A673 (cell line): ENCODE measurements at regions not wholly inside any gene's neighbourhood (a gene's known extent, or its start where the extent isn't known, plus 50 kb on each side); places are given as distances from the start of the nearest gene placed in this dataset.
"Not testable (repeated sequence)": the region's sequence is repeated elsewhere in the genome, so short reads cannot be mapped to it uniquely, and the experiment has no call there.

ENCODE experiments used
- BruUV-seq: library from RNA; stranded (reverse); fragments of 400-500 nt; replicated peaks from 2 replicates; lab custom pipeline; 2021; lab: Mats Ljungman, UMichigan
- CTCF ChIA-PET: fragments of 300-600 bp; sonication (Branson Sonifier 250); formaldehyde crosslinking; loops from one replicate; lab custom pipeline; 2022; ENCODE audit warnings: antibody characterized with exemption; lab: Charles Lee
- POLR2A ChIA-PET: fragments of 300-600 bp; sonication (Branson Sonifier 250); formaldehyde crosslinking; loops from one replicate; lab custom pipeline; 2022; ENCODE audit warnings: antibody characterized with exemption; ENCODE audit not compliant: low non-redundant PET; lab: Charles Lee
- DNase-seq: peaks from one replicate; pipeline ENCODE4 v3.0.0-alpha.2; 2015; ENCODE audit warnings: low spot score
- H3K27ac ChIP-seq: fragments of 200-600 bp; sonication (generic); 2 replicates; pipeline ENCODE4 v1.5.1; 2016; ENCODE audit warnings: mixed run types, low read depth, mild to moderate bottlenecking, mixed read lengths, antibody characterized with exemption, low read length; ENCODE audit not compliant: poor library complexity, severe bottlenecking
- H3K27me3 ChIP-seq: fragments of 200-600 bp; sonication (generic); replicated peaks from 2 replicates; pipeline ENCODE4 v1.6.1; 2017; ENCODE audit warnings: mixed run types, low read depth, mild to moderate bottlenecking, mixed read lengths, antibody characterized with exemption, low read length; ENCODE audit not compliant: insufficient read depth, poor library complexity
- H3K36me3 ChIP-seq: fragments of 200-600 bp; sonication (generic); 2 replicates; pipeline ENCODE4 v1.6.1; 2016; ENCODE audit warnings: mixed run types, mild to moderate bottlenecking, mixed read lengths, antibody characterized with exemption, low read length; ENCODE audit not compliant: insufficient read depth, poor library complexity, severe bottlenecking
- H3K4me1 ChIP-seq: fragments of 200-600 bp; sonication (generic); 2 replicates; pipeline ENCODE4 v1.6.1; 2017; ENCODE audit warnings: mixed run types, mild to moderate bottlenecking, mixed read lengths, antibody characterized with exemption, low read length; ENCODE audit not compliant: insufficient read depth, poor library complexity, severe bottlenecking
- H3K4me3 ChIP-seq: fragments of 200-600 bp; sonication (generic); 2 replicates; pipeline ENCODE4 v1.5.1; 2016; ENCODE audit warnings: low read depth, mixed run types, mild to moderate bottlenecking, mixed read lengths, low read length; ENCODE audit not compliant: poor library complexity, severe bottlenecking
- H3K9me3 ChIP-seq: fragments of 200-600 bp; sonication (generic); 2 replicates; pipeline ENCODE4 v1.6.1; 2016; ENCODE audit warnings: mixed run types, low read depth, mild to moderate bottlenecking, mixed read lengths, antibody characterized with exemption, low read length; ENCODE audit not compliant: poor library complexity, severe bottlenecking
- intact Hi-C: fragments of 100-400 bp; cut with micrococcal nuclease; formaldehyde crosslinking; loops from one replicate; pipeline ENCODE4 v1.10.0; 2022; ENCODE audit not compliant: unreplicated experiment

- H3K27ac ChIP-seq, H3K9me3 ChIP-seq, BruUV-seq, intact Hi-C loops, H3K27me3 ChIP-seq, H3K4me3 ChIP-seq, H3K4me1 ChIP-seq, POLR2A ChIA-PET, CTCF ChIA-PET, H3K36me3 ChIP-seq, DNase-seq: not testable (repeated sequence)
Measured at GRCh38 chr6:104676679-104677078, 183.0 kb downstream of the HACE1 start.

- CTCF ChIA-PET, H3K9me3 ChIP-seq, H3K36me3 ChIP-seq, H3K27ac ChIP-seq, H3K4me1 ChIP-seq, BruUV-seq, H3K27me3 ChIP-seq, DNase-seq, intact Hi-C loops, POLR2A ChIA-PET, H3K4me3 ChIP-seq: not testable (repeated sequence)
Measured at GRCh38 chr6:104675161-104675560, 184.6 kb downstream of the HACE1 start.

DNA sequence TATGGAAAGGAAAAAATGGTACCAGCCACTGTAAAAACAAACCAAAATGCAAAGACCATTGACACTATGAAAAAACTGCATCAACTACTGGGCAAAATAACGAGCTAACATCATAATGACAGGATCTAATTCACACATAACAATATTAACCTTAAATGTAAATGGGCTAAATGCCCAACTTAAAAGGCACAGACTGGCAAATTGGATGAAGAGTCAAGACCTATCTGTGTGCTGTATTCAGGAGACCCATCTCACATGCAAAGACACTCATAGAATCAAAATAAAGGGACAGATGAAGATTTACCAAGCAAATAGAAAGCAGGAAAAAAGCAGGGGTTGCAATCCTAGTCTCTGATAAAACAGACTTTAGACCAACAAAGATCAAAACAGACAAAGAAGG, 186.6 kb downstream of the HACE1 start:
- DNase-seq, H3K27ac ChIP-seq, POLR2A ChIA-PET, H3K4me3 ChIP-seq, CTCF ChIA-PET, H3K4me1 ChIP-seq, H3K36me3 ChIP-seq, intact Hi-C loops, H3K27me3 ChIP-seq, H3K9me3 ChIP-seq, BruUV-seq: not testable (repeated sequence)

GRCh38 chr6:104671591-104671891, 188.2 kb downstream of the HACE1 start:
- H3K9me3 ChIP-seq, POLR2A ChIA-PET, H3K27ac ChIP-seq, CTCF ChIA-PET, intact Hi-C loops, BruUV-seq, H3K36me3 ChIP-seq, H3K4me3 ChIP-seq, H3K27me3 ChIP-seq, DNase-seq, H3K4me1 ChIP-seq: not testable (repeated sequence)

GRCh38 chr6:104670834-104671590, 188.7 kb downstream of the HACE1 start:
- H3K27ac ChIP-seq, H3K9me3 ChIP-seq, H3K36me3 ChIP-seq, DNase-seq, H3K4me3 ChIP-seq, intact Hi-C loops, H3K4me1 ChIP-seq, BruUV-seq, H3K27me3 ChIP-seq, POLR2A ChIA-PET, CTCF ChIA-PET: not testable (repeated sequence)
